Chondrocyte (in vitro differentiated cells): ENCODE measurements at regions not wholly inside any gene's neighbourhood (a gene's known extent, or its start where the extent isn't known, plus 50 kb on each side); places are given as distances from the start of the nearest gene placed in this dataset.
"Not testable (repeated sequence)": the region's sequence is repeated elsewhere in the genome, so short reads cannot be mapped to it uniquely, and the experiment has no call there.

Source experiments
- DNase-seq: peaks from one replicate; pipeline ENCODE4 v3.0.0; 2021; ENCODE audit warnings: mixed read lengths, low spot score
- H3K27ac Mint-ChIP-seq: one replicate; pipeline ENCODE4 v1.8.0; 2021; ENCODE audit warnings: mild to moderate bottlenecking, moderate library complexity, mixed read lengths; ENCODE audit not compliant: unreplicated experiment
- H3K27me3 Mint-ChIP-seq: 2 replicates; pipeline ENCODE4 v1.8.0; 2021; ENCODE audit warnings: low read depth, mixed read lengths
- H3K36me3 Mint-ChIP-seq: 2 replicates; pipeline ENCODE4 v1.8.0; 2021; ENCODE audit warnings: low read depth, mixed read lengths
- H3K4me1 Mint-ChIP-seq: 2 replicates; pipeline ENCODE4 v1.8.0; 2021; ENCODE audit warnings: low read depth, mild to moderate bottlenecking, mixed read lengths
- H3K4me3 Mint-ChIP-seq: one replicate; pipeline ENCODE4 v1.8.0; 2021; ENCODE audit warnings: mild to moderate bottlenecking, moderate library complexity, mixed read lengths; ENCODE audit not compliant: unreplicated experiment
- H3K9me3 Mint-ChIP-seq: 2 replicates; pipeline ENCODE4 v1.8.0; 2021; ENCODE audit warnings: low read depth, mixed read lengths
- CTCF ChIP-seq: fragments of 200-600 bp; sonication (generic); IDR thresholded peaks from 2 replicates; pipeline ENCODE4 v1.5.0; 2021; ENCODE audit warnings: antibody characterized with exemption, mild to moderate bottlenecking, moderate library complexity

DNA sequence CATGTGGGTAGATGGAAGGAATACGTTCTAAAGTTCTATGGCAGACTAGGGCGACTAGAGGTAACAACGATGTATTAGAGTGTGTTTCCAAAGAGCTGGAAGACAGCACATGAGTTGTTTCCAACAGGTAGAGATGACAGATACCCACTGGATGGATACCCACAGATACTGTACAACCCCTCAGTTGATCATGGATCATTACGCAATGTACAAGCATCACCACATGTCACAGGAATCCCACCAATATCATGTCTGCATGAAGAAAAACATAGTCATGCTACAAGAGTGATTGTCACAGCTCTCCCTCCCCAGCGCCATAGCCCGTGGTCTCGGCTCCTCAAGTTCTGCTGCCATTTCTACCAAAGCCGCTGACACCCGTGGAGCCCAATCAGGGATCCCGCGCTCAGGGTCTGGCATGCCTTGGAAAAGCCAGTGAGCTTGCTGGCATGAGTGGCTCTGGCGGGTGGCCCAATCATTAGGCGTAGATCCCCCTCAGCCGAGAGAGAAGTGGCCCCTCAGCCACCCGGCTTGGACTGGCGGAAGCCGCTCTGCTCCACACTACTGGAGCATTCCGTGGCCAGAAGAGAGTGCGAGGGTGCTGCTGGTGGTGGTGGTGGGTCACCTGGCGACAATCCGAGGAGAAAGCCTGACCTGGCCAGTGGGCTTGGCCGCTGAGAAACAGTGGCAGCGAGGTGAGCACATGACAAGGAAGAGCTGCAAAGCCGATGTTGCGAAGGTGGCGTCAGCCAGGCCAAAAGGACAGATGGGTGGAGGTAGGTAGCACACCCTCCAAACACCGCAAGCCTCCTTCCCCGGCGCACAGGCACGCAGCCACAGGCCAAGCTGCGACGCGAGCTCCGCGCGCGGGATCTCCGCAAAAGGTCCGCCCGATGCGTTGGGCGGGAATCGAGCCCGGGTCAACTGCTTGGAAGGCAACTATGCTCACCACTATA lies 65.7 kb upstream of the FCGR2A start:
- H3K27ac Mint-ChIP-seq = peak overlapping the region; percentile 61
- peak overlapping the region; percentile 53 for H3K4me3 Mint-ChIP-seq
- peaks cover 3% of the 10 kb centered on the region for H3K4me1 Mint-ChIP-seq
- TF ChIP-seq CTCF = no peak
- peaks cover 22% of the 10 kb centered on the region for H3K27me3 Mint-ChIP-seq
- H3K9me3 Mint-ChIP-seq = peaks cover 3% of the 10 kb centered on the region
- DNase-seq = no peak
- H3K36me3 Mint-ChIP-seq = peaks cover 2% of the 10 kb centered on the region

- DNase-seq, H3K4me1 Mint-ChIP-seq, H3K27ac Mint-ChIP-seq, H3K9me3 Mint-ChIP-seq, H3K36me3 Mint-ChIP-seq, H3K4me3 Mint-ChIP-seq: not testable (repeated sequence)
- H3K27me3 Mint-ChIP-seq = peaks cover 50% of the 10 kb centered on the region
Measured at GRCh38 chr1:161433191-161433590, 65.5 kb upstream of the CFAP126 start.

GRCh38 chr1:161432091-161432490 lies 64.4 kb upstream of the CFAP126 start:
- Mint-ChIP-seq H3K4me1 (peaks cover 11% of the 10 kb centered on the region), H3K4me3 (no peak overlapping the region), H3K27me3 (peaks cover 53% of the 10 kb centered on the region), H3K9me3 (no peaks in the 10 kb centered on the region), H3K27ac (no peak overlapping the region), H3K36me3 (no peaks in the 10 kb centered on the region)
- DNase-seq = no peak
- no peak for TF ChIP-seq CTCF

DNA sequence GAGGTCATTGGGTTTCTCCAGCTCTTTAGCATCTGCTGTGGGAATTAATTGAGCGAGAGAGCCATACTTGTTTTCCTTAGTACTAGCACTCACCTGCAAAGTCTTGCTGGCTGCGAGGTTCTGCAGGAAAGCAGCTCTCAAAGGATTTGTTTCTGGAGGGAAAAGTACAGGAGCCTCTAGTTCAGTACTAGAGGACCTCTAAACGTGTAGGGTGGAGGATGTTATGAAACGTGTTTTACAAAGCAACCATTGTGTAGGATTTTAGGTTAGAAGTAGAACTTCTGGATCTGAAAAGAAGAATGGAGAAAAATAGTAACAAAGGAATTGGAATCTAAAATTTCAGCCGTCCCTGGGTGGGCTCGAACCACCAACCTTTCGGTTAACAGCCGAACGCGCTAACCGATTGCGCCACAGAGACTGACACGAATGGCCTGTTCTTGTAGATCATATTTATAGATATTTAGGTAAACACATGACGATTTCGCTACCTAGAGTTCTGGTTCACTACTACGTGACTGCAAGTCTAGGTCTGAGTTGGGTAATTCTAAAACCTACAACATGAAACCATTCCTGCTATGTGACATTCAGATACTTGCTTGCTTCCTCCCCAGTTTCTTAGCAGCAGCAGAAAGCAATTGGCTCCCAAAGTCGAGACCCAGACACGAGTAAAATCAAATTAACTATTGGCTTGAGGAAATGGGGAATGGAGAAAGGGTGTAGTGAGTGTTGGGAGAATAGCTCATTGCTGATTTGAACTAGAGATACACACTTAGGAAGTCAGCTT lies 60.2 kb upstream of the CFAP126 start:
- H3K9me3 Mint-ChIP-seq = no peaks in the 10 kb centered on the region
- DNase-seq = no peak
- H3K27me3 Mint-ChIP-seq = peaks cover 43% of the 10 kb centered on the region
- H3K4me3 Mint-ChIP-seq = peak overlapping the region; percentile 63
- peak overlapping the region; percentile 49 for H3K27ac Mint-ChIP-seq
- no peaks in the 10 kb centered on the region for H3K36me3 Mint-ChIP-seq
- no peak for TF ChIP-seq CTCF
- H3K4me1 Mint-ChIP-seq = peaks cover 14% of the 10 kb centered on the region

- Mint-ChIP-seq H3K27me3 (peaks cover 11% of the 10 kb centered on the region), H3K4me1 (peaks cover 24% of the 10 kb centered on the region)
- not testable (repeated sequence) for H3K36me3 Mint-ChIP-seq, H3K27ac Mint-ChIP-seq, DNase-seq, H3K4me3 Mint-ChIP-seq, H3K9me3 Mint-ChIP-seq
Measured at GRCh38 chr1:161422914-161423313, 55.2 kb upstream of the CFAP126 start.

DNA sequence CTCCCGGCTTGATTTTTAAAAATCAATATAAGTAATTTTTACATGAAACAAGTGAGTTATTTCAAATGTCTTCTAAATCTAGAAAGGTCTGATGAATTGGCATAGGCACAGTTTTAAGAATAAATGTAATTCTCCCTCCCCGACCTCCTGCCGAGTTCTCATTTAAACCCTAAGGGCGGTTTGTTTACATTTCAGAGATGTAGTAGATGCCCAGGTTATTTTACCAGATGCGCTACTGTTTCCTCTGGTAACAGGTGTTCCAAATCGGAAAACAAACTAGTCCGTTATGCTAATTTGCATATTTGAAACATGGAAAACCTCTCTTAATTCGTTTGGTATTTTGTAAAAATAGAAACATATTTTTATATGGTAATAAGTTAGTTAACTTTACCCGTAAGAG lies 53.8 kb upstream of the CFAP126 start:
- no peaks in the 10 kb centered on the region for H3K9me3 Mint-ChIP-seq
- DNase-seq = no peak
- H3K36me3 Mint-ChIP-seq = no peaks in the 10 kb centered on the region
- TF ChIP-seq CTCF = no peak
- peaks cover 3% of the 10 kb centered on the region for H3K27me3 Mint-ChIP-seq
- H3K4me1 Mint-ChIP-seq = peaks cover 15% of the 10 kb centered on the region
- H3K4me3 Mint-ChIP-seq = peak overlapping the region; percentile 71
- H3K27ac Mint-ChIP-seq = no peak overlapping the region
